ENCODE measurements at regions not wholly inside any gene's neighbourhood (a gene's known extent, or its start where the extent isn't known, plus 50 kb on each side); places are given as distances from the start of the nearest gene placed in this dataset.

- no peak overlapping the region for H3K4me3 ChIP-seq (ENCODE audit: low read depth, low read length)
- TF ChIP-seq CTCF (conservative IDR thresholded peaks at IDR 0.05; ENCODE audit: low read depth, low read length): no peak
- peak; percentile 75 for DNase-seq (ENCODE audit: low read depth)
Observed at GRCh38 chr12:92020983-92021665, 124.5 kb downstream of the BTG1 start.

- H3K4me3 ChIP-seq (ENCODE audit: low read depth, low read length): no peak overlapping the region
- TF ChIP-seq CTCF (conservative IDR thresholded peaks at IDR 0.05; ENCODE audit: low read depth, low read length): no peak
- no peak for DNase-seq (ENCODE audit: low read depth)
Observed at GRCh38 chr12:92019491-92020277, 126.0 kb downstream of the BTG1 start.

DNA sequence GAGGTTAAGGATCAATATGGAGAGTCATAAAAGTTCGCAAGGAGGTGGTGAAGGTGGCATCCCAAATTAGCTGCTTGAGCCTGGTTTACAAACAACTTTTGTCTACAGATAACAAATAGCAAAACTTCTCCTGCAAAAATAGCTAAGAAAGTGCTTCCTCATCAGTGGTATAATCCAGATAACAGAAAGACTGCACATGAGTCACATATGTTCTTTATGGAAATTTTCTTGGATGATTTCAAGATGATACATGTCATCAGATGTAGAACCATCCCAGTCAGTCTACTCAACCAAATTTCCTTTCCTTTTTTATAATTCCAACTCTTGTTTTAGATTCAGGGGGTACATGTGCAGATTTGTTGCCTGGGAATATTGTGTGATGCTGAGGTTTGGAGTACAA lies 133.0 kb downstream of the BTG1 start:
- H3K4me3 ChIP-seq (ENCODE audit: low read depth, low read length): no peak overlapping the region
- no peak for TF ChIP-seq CTCF (conservative IDR thresholded peaks at IDR 0.05; ENCODE audit: low read depth, low read length)
- no peak for DNase-seq (ENCODE audit: low read depth)

DNA sequence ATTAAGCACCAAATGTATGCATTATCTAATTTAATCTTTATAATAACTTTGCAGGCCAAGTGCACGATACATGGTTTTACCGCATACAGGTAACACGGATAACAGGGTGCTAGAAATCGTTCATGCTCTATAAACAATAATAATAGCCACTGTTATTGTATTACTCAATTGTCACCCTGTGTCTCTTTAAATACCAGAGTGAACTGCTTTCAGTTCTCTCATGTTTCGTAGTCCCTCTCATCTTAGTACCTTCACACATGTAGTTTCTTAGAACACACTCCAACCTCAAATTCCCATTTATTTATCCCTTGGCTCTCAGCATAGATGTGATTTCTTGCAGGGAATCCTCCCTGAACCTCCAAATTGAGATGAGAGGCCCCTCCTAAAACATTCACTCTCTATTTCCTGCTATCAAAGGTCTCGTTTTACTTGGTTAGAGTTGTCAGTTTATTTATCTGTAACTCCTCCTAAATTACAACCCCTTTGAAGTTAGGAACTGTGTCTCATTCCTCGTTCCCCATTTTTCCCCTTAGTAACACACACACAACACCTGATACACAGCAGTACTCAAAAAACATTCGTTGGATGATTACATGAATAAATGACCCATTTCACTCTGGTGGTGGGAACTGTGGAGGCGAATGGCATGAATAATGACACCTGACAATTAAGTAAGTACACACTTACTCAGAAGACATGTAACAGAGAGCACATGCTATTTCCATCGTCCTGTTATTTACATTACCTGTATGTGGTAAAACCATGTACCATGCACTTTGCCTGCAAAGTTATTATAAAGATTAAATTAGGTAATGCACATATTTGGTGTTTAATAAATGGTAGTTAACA lies 134.6 kb downstream of the BTG1 start:
- TF ChIP-seq CTCF (conservative IDR thresholded peaks at IDR 0.05; ENCODE audit: low read depth, low read length): no peak
- DNase-seq (ENCODE audit: low read depth): no peak
- no peak overlapping the region for H3K4me3 ChIP-seq (ENCODE audit: low read depth, low read length)

GRCh38 chr12:92010368-92010767 lies 135.3 kb downstream of the BTG1 start:
- H3K4me3 ChIP-seq (ENCODE audit: low read depth, low read length): no peak overlapping the region
- TF ChIP-seq CTCF (conservative IDR thresholded peaks at IDR 0.05; ENCODE audit: low read depth, low read length): no peak
- no peak for DNase-seq (ENCODE audit: low read depth)

- TF ChIP-seq CTCF (conservative IDR thresholded peaks at IDR 0.05; ENCODE audit: low read depth, low read length): no peak
- no peak overlapping the region for H3K4me3 ChIP-seq (ENCODE audit: low read depth, low read length)
- DNase-seq (ENCODE audit: low read depth): no peak
Observed at GRCh38 chr12:92008345-92008744, 137.3 kb downstream of the BTG1 start.

All from choroid plexus epithelial cell (primary cell).